ENCODE measurements at regions not wholly inside any gene's neighbourhood (a gene's known extent, or its start where the extent isn't known, plus 50 kb on each side); places are given as distances from the start of the nearest gene placed in this dataset.

GRCh38 chr2:226652369-226652768 is 147.3 kb downstream of the IRS1 start:
- Mint-ChIP-seq H3K9me3 (peaks cover 25% of the 10 kb centered on the region), H3K4me1 (peaks cover 23% of the 10 kb centered on the region), H3K4me3 (no peak overlapping the region), H3K36me3 (ENCODE audit: low read depth) (peaks cover 27% of the 10 kb centered on the region), H3K27me3 (ENCODE audit: insufficient read depth, low read depth, poor library complexity) (peaks cover 11% of the 10 kb centered on the region), H3K27ac (no peak overlapping the region)
- Histone ChIP-seq H3K79me2 (replicated peaks; ENCODE audit: insufficient read depth) (no peaks in the 10 kb centered on the region), H3K4me2 (no peak overlapping the region), H3K4me1 (ENCODE audit: insufficient read depth) (no peaks in the 10 kb centered on the region; the same call in 1 of the 2 replicates), H3K9me2 (ENCODE audit: insufficient read depth) (peaks cover 34% of the 10 kb centered on the region), H2AFZ (no peak overlapping the region), H3K27me3 (ENCODE audit: insufficient read depth) (no peaks in the 10 kb centered on the region), H4K20me1 (replicated peaks; ENCODE audit: insufficient read depth) (no peaks in the 10 kb centered on the region), H3K4me3 (no peak overlapping the region), H3K27ac (ENCODE audit: low read depth) (no peak overlapping the region), H3K36me3 (ENCODE audit: insufficient read depth) (no peaks in the 10 kb centered on the region), H3F3A (replicated peaks; ENCODE audit: low read depth) (0 out of 2 replicates have a peak, but pooled peaks cover 4% of the 10 kb centered on the region)
- no peak for TF ChIP-seq ZNF331 (CRISPR knock-in tag; IDR thresholded peaks at IDR 0.05; ENCODE audit: low read depth)
- no peak for TF ChIP-seq EZH2phosphoT487 (IDR thresholded peaks at IDR 0.05; ENCODE audit: unreplicated experiment)
- no peak for TF ChIP-seq NANOG (IDR thresholded peaks at IDR 0.05; ENCODE audit: borderline replicate concordance)
- TF ChIP-seq STAT1 (IDR thresholded peaks at IDR 0.05; ENCODE audit: unreplicated experiment) = no peak
- TF ChIP-seq EZH2 (IDR thresholded peaks at IDR 0.05; ENCODE audit: low read depth, unreplicated experiment) = no peak
- TF ChIP-seq, protein P1, sequence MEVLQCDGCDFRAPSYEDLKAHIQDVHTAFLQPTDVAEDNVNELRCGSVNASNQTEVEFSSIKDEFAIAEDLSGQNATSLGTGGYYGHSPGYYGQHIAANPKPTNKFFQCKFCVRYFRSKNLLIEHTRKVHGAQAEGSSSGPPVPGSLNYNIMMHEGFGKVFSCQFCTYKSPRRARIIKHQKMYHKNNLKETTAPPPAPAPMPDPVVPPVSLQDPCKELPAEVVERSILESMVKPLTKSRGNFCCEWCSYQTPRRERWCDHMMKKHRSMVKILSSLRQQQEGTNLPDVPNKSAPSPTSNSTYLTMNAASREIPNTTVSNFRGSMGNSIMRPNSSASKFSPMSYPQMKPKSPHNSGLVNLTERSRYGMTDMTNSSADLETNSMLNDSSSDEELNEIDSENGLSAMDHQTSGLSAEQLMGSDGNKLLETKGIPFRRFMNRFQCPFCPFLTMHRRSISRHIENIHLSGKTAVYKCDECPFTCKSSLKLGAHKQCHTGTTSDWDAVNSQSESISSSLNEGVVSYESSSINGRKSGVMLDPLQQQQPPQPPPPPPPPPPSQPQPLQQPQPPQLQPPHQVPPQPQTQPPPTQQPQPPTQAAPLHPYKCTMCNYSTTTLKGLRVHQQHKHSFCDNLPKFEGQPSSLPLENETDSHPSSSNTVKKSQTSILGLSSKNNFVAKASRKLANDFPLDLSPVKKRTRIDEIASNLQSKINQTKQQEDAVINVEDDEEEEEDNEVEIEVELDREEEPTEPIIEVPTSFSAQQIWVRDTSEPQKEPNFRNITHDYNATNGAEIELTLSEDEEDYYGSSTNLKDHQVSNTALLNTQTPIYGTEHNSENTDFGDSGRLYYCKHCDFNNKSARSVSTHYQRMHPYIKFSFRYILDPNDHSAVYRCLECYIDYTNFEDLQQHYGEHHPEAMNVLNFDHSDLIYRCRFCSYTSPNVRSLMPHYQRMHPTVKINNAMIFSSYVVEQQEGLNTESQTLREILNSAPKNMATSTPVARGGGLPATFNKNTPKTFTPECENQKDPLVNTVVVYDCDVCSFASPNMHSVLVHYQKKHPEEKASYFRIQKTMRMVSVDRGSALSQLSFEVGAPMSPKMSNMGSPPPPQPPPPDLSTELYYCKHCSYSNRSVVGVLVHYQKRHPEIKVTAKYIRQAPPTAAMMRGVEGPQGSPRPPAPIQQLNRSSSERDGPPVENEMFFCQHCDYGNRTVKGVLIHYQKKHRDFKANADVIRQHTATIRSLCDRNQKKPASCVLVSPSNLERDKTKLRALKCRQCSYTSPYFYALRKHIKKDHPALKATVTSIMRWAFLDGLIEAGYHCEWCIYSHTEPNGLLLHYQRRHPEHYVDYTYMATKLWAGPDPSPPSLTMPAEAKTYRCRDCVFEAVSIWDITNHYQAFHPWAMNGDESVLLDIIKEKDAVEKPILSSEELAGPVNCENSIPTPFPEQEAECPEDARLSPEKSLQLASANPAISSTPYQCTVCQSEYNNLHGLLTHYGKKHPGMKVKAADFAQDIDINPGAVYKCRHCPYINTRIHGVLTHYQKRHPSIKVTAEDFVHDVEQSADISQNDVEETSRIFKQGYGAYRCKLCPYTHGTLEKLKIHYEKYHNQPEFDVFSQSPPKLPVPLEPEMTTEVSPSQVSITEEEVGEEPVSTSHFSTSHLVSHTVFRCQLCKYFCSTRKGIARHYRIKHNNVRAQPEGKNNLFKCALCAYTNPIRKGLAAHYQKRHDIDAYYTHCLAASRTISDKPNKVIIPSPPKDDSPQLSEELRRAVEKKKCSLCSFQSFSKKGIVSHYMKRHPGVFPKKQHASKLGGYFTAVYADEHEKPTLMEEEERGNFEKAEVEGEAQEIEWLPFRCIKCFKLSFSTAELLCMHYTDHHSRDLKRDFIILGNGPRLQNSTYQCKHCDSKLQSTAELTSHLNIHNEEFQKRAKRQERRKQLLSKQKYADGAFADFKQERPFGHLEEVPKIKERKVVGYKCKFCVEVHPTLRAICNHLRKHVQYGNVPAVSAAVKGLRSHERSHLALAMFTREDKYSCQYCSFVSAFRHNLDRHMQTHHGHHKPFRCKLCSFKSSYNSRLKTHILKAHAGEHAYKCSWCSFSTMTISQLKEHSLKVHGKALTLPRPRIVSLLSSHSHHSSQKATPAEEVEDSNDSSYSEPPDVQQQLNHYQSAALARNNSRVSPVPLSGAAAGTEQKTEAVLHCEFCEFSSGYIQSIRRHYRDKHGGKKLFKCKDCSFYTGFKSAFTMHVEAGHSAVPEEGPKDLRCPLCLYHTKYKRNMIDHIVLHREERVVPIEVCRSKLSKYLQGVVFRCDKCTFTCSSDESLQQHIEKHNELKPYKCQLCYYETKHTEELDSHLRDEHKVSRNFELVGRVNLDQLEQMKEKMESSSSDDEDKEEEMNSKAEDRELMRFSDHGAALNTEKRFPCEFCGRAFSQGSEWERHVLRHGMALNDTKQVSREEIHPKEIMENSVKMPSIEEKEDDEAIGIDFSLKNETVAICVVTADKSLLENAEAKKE (CRISPR knock-in tag; IDR thresholded peaks at IDR 0.05) = no peak
- TF ChIP-seq POLR2AphosphoS5 (IDR thresholded peaks at IDR 0.05; ENCODE audit: low read depth) = no peak
- TF ChIP-seq, protein P2, sequence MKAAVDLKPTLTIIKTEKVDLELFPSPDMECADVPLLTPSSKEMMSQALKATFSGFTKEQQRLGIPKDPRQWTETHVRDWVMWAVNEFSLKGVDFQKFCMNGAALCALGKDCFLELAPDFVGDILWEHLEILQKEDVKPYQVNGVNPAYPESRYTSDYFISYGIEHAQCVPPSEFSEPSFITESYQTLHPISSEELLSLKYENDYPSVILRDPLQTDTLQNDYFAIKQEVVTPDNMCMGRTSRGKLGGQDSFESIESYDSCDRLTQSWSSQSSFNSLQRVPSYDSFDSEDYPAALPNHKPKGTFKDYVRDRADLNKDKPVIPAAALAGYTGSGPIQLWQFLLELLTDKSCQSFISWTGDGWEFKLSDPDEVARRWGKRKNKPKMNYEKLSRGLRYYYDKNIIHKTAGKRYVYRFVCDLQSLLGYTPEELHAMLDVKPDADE (IDR thresholded peaks at IDR 0.05) = no peak
- TF ChIP-seq JUNB (IDR thresholded peaks at IDR 0.05; ENCODE audit: unreplicated experiment) = no peak
- no peak for TF ChIP-seq ZNF114 (CRISPR knock-in tag; IDR thresholded peaks at IDR 0.05)
- ATAC-seq (no peak), DNase-seq (ENCODE audit: low spot score) (no peak)
